ENCODE measurements at regions not wholly inside any gene's neighbourhood (a gene's known extent, or its start where the extent isn't known, plus 50 kb on each side); places are given as distances from the start of the nearest gene placed in this dataset.
"Not testable (repeated sequence)": the region's sequence is repeated elsewhere in the genome, so short reads cannot be mapped to it uniquely, and the experiment has no call there.

DNA sequence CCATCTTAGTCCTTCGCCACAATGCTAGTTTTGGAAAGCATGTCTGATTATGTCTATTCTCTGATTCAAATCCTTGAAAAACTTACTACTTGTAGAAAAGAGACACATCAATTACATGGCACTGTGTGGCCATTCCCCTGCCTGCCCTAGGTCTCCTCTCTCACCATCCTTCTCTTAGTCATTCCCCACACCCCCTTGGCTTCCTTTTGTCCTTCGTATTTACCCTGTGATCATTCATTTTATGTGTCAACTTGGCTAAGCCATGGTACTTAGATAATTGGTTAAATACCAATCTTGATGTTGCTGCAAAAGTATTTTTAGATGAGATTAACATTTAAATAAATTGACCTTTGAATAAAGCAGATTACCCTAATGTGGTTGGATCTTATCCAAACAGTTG lies 122.9 kb upstream of the CDH11 start:
- Mint-ChIP-seq H3K9me3 (peaks cover 3 to 17% of the 10 kb centered on the region in 2 donors), H3K4me3 (no peak overlapping the region), H3K4me1 (ENCODE audit: low read depth) (no peaks in the 10 kb centered on the region), H3K27ac (no peak overlapping the region), H3K36me3 (ENCODE audit: insufficient read depth in 2 of 2) (peaks cover 0 to 2% of the 10 kb centered on the region in 2 donors), H3K27me3 (ENCODE audit: low read depth) (no peaks in the 10 kb centered on the region)
- no peak for ATAC-seq (replicated peaks in 1 of 2)
- DNase-seq: no peak

DNA sequence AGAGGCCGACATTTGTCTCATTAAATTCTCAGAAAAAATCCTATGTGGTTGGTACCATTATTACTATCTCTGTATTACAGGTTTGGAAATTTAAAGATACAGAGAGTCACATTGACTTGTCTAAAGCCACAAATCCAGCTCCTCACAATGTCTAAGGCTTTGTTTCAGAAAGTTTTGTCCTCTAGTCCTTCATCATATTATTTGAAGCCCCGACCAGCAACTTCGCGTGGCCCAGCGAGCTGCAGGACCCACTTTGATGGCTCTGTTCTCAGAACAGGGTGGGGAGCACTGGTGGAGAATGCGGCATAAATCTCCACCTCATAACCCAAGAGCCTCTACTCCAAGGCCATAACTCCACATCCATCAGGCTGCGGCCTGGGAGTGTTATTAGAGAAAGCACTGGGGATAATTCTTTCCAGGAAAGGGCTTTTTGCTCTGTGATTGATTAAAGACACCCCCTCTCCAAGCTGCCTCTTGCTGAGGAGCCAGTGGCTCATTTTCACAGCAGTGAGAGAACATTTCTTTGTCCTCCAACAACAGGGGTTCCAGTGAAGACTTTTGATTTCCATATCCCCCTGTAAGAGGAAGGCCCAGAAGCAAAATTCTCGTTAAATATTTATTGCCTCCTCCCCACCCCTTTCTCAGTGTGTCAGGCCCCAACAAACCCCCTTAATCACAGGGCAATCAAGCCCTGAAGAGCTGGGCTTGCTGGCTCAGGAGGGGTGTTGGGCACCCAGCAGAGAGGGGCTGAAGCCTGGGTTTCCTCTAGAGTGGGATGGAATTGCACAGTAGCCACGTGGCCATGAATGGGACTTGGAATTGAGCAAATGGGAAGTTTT lies 113.7 kb upstream of the CDH11 start:
- no peak for DNase-seq
- Mint-ChIP-seq H3K9me3 (peaks cover 7 to 13% of the 10 kb centered on the region in 2 donors), H3K4me1 (ENCODE audit: low read depth) (no peaks in the 10 kb centered on the region), H3K27ac (no peak overlapping the region), H3K27me3 (ENCODE audit: low read depth) (no peaks in the 10 kb centered on the region), H3K4me3 (no peak overlapping the region), H3K36me3 (ENCODE audit: insufficient read depth in 2 of 2) (peaks cover 2 to 5% of the 10 kb centered on the region in 2 donors)
- no peak for ATAC-seq (replicated peaks in 1 of 2)

DNA sequence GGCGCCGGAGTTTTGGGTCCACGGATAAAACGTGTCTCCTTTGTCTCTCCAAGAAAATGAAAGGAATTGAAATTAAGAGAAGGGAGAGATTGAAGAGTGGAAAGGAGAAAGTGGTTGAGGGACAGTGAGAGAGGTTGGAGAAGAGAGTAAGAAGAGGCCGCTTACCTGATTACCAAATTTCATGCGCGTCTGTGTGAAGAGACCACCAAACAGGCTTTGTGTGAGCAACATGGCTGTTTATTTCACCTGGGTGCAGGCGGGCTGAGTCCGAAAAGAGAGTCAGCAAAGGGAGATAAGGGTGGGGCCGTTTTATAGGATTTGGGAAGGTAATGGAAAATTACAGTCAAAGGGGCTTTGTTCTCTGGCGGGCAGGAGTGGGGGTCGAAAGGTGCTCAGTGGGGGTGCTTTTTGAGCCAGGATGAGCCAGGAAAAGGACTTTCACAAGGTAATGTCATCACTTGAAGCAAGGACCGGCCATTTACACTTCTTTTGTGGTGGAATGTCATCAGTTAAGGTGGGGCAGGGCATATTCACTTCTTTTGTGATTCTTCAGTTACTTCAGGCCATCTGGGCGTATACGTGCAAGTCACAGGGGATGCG lies 113.0 kb upstream of the CDH11 start:
- not testable (repeated sequence) for ATAC-seq (replicated peaks in 1 of 2)

DNA sequence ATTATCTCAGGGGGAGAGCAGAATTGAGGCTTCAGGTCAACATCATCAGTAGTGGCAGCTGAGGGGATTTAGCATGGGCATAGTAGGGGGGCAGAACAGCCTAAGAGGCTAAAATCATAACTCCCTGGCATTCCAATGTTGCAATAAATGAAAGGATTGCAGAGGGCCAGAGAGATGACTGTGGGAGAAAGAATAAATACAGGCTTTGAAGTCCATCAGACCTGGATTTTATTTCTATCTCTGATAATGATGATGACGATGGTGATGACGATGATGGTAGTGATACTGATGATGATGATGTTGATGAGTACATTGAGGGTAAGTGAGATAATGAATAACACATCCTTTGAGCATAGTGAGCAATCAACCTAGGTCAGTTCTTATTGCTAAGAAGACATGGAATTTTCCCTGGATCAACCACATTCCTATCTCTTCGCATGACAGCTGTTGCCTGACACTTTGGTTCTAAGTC lies 107.4 kb upstream of the CDH11 start:
- Mint-ChIP-seq H3K27me3 (ENCODE audit: low read depth) (no peaks in the 10 kb centered on the region), H3K9me3 (peaks cover 23 to 31% of the 10 kb centered on the region in 2 donors), H3K4me3 (no peak overlapping the region), H3K27ac (no peak overlapping the region), H3K4me1 (ENCODE audit: low read depth) (no peaks in the 10 kb centered on the region), H3K36me3 (ENCODE audit: insufficient read depth in 2 of 2) (peaks cover 2 to 3% of the 10 kb centered on the region in 2 donors)
- ATAC-seq (replicated peaks in 1 of 2) (no peak), DNase-seq (no peak)

More for the DNA sequence above, 113.0 kb upstream of the CDH11 start:
- DNase-seq; H3K27me3 Mint-ChIP-seq (ENCODE audit: low read depth); H3K36me3 Mint-ChIP-seq (ENCODE audit: insufficient read depth in 2 of 2); H3K4me1 Mint-ChIP-seq (ENCODE audit: low read depth); H3K4me3 Mint-ChIP-seq; H3K27ac Mint-ChIP-seq: not testable (repeated sequence)
- H3K9me3 Mint-ChIP-seq: peaks cover 10 to 14% of the 10 kb centered on the region in 2 donors

DNA sequence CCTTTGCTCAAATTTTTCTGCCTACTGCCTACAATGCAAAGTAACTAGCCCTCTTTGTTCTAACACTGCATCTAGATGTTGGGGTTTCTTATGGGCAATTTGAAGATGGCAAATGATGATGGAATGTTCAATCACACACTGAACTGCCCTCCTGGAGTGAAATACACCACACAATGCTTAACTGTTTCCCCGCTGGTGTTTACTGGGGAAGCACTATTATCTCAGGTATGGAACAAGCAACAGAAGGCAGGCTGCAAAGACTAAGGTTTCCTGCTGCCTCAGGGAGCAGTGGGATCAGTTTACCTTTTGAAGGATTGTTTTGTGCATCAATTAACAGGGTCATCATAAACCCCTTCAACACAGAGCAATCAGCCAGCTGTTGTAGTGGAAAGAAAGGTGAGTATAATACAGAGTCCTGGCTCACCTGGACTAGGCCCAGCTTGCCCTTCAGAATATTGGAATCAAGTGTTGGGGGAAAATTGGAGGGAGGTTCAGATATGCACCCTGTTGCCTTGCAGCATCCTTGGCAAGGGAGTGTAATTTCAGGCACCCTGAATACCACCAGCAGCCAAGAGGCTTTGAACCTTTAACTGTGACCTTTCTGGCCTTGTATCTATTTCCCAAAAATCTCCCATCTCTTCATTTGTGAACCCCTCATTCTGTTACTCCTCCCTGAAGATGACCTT lies 105.4 kb upstream of the CDH11 start:
- H3K4me3 Mint-ChIP-seq: no peak overlapping the region
- H3K27me3 Mint-ChIP-seq (ENCODE audit: low read depth): no peaks in the 10 kb centered on the region
- no peak for ATAC-seq (replicated peaks in 1 of 2)
- H3K9me3 Mint-ChIP-seq: peaks cover 25 to 33% of the 10 kb centered on the region in 2 donors
- peaks cover 2 to 3% of the 10 kb centered on the region in 2 donors for H3K36me3 Mint-ChIP-seq (ENCODE audit: insufficient read depth in 2 of 2)
- no peaks in the 10 kb centered on the region for H3K4me1 Mint-ChIP-seq (ENCODE audit: low read depth)
- no peak overlapping the region for H3K27ac Mint-ChIP-seq
- no peak for DNase-seq

DNA sequence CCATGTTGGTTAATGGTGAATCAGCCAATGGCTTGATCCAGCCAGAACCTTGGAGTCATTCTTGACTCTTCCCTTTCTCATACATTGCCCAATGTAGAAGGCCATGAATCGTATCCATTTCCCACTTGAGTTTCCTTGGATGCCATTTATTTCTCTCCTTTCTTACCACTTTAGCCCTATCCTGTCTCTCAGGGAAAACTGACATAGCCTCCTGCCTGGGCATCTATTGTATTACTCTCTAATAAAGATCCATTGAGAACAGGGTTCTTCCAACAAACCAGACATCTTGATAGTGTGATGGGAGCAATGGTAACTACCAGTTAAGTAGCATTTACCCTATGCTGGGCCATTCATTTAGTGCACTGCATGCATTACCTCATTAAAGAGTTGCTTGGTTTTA lies 104.2 kb upstream of the CDH11 start:
- ATAC-seq (replicated peaks in 1 of 2): no peak
- no peak overlapping the region for H3K27ac Mint-ChIP-seq
- no peaks in the 10 kb centered on the region for H3K27me3 Mint-ChIP-seq (ENCODE audit: low read depth)
- H3K4me1 Mint-ChIP-seq (ENCODE audit: low read depth): no peaks in the 10 kb centered on the region
- no peak overlapping the region for H3K4me3 Mint-ChIP-seq
- no peak for DNase-seq
- H3K9me3 Mint-ChIP-seq: peaks cover 20 to 27% of the 10 kb centered on the region in 2 donors
- no peaks in the 10 kb centered on the region for H3K36me3 Mint-ChIP-seq (ENCODE audit: insufficient read depth in 2 of 2)

DNA sequence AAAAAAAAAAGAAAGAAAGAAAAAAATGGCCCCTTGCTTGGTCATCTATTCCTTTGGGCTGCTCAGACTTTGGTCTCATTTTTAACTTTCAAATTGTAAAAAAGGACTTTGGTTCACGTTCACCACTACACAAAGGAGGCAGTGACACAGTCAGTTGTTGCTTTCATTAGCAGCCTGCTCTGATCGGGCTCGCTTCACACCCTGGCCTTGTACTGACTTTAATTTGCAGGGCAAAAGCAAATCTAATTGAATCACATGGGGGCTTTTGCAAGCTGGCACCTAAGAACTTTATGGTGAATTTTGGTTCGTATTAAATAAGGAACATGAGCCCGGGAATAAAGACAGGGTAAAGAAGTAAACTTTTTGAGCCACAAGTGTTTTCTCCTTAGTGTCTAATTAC lies 103.6 kb upstream of the CDH11 start:
- no peak for ATAC-seq (replicated peaks in 1 of 2)
- Mint-ChIP-seq H3K9me3 (peaks cover 20 to 27% of the 10 kb centered on the region in 2 donors), H3K27ac (no peak overlapping the region), H3K27me3 (ENCODE audit: low read depth) (no peaks in the 10 kb centered on the region), H3K4me3 (no peak overlapping the region), H3K36me3 (ENCODE audit: insufficient read depth in 2 of 2) (no peaks in the 10 kb centered on the region), H3K4me1 (ENCODE audit: low read depth) (no peaks in the 10 kb centered on the region)
- DNase-seq: no peak

DNA sequence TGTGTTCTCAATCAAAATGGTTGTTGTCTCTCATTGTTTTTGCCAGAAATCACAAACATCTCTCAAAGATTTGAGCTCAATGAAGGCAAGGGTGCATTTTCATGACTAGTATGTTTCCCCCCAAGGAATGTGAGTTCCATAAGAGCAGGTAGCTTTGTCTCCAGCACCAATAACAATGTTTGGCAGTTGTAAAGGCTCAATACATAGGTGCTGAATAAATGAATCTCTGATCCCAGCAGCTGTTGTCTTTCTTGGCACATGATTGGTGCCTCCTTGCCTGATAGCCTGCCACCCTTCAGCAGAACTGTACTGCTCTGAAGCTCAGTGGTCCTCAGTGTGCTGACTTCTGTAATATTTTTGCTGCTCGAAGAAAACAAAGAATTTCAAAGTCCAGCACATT lies 103.1 kb upstream of the CDH11 start:
- no peaks in the 10 kb centered on the region for H3K27me3 Mint-ChIP-seq (ENCODE audit: low read depth)
- no peak overlapping the region for H3K27ac Mint-ChIP-seq
- no peaks in the 10 kb centered on the region for H3K36me3 Mint-ChIP-seq (ENCODE audit: insufficient read depth in 2 of 2)
- peaks cover 17 to 24% of the 10 kb centered on the region in 2 donors for H3K9me3 Mint-ChIP-seq
- no peak overlapping the region for H3K4me3 Mint-ChIP-seq
- DNase-seq (no peak), ATAC-seq (replicated peaks in 1 of 2) (no peak)
- no peaks in the 10 kb centered on the region for H3K4me1 Mint-ChIP-seq (ENCODE audit: low read depth)

DNA sequence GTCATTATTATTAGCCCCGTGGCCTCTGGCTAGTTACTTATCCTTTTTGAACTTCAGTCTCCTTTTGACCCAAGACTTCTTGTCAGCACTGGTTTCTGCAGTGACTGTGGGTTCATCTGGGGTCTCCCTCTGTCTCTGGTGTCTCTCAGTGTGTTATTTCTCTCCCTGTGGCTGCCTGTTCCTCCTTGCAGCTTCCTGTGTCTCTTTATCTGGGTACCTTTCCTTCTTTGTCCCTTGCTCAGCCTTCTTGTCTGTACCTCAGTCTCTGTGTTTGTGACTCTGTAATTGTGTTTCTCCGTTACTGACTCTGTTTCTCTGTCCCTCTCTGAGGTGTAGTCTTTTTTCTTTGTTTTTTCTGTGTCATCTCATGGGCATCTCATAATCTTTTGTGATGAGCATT lies 102.6 kb upstream of the CDH11 start:
- Mint-ChIP-seq H3K36me3 (ENCODE audit: insufficient read depth in 2 of 2) (no peaks in the 10 kb centered on the region), H3K4me1 (ENCODE audit: low read depth) (no peaks in the 10 kb centered on the region), H3K27ac (no peak overlapping the region), H3K4me3 (no peak overlapping the region), H3K9me3 (peaks cover 17 to 22% of the 10 kb centered on the region in 2 donors), H3K27me3 (ENCODE audit: low read depth) (no peaks in the 10 kb centered on the region)
- DNase-seq (no peak), ATAC-seq (replicated peaks in 1 of 2) (no peak)

DNA sequence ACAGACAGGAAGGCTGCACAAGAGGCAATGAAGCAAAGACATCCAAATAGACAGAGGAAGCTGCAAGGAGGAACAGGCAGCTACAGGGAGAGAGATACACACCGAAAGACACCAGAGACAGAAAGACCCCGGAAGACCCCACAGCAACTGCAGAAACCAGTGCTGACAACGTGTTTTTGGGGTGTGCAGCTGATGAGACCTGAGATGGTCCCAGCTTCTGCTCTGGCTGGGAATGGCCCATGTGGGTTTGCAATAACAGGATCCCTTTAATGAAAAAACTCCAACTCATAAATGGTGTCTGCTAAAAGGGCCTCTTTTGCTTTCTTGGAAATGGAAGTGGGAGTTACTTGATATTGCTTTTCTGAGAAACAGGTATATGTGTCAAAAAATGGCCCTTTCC lies 101.5 kb upstream of the CDH11 start:
- no peaks in the 10 kb centered on the region for H3K4me1 Mint-ChIP-seq (ENCODE audit: low read depth)
- no peak overlapping the region for H3K27ac Mint-ChIP-seq
- no peak for ATAC-seq (replicated peaks in 1 of 2)
- no peak for DNase-seq
- peaks cover 10 to 16% of the 10 kb centered on the region in 2 donors for H3K9me3 Mint-ChIP-seq
- H3K36me3 Mint-ChIP-seq (ENCODE audit: insufficient read depth in 2 of 2): no peaks in the 10 kb centered on the region
- no peak overlapping the region for H3K4me3 Mint-ChIP-seq
- no peaks in the 10 kb centered on the region for H3K27me3 Mint-ChIP-seq (ENCODE audit: low read depth)

DNA sequence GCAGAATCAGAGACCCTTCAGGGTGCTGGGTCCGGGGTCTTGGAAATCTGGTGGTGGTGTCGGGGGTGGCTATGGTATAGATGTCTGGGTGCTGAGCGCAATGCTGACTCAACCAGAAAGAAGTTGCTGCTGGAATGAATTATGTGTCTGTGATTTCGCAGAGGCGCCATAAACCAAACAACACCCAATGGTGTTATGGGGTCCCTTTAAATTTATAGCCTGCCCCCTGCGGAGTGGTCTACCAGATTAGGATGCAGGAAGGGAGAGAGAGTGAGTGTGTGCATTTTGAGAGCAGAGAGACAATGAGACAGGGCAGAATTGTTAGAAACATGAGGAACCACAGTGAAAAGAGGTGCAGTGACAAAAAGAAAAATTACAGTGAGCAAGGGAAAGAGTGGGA lies 100.7 kb upstream of the CDH11 start:
- Mint-ChIP-seq H3K4me3 (no peak overlapping the region), H3K9me3 (peaks cover 8 to 11% of the 10 kb centered on the region in 2 donors), H3K4me1 (ENCODE audit: low read depth) (no peaks in the 10 kb centered on the region), H3K27me3 (ENCODE audit: low read depth) (no peaks in the 10 kb centered on the region), H3K27ac (no peak overlapping the region), H3K36me3 (ENCODE audit: insufficient read depth in 2 of 2) (no peaks in the 10 kb centered on the region)
- DNase-seq (no peak), ATAC-seq (replicated peaks in 1 of 2) (no peak)

DNA sequence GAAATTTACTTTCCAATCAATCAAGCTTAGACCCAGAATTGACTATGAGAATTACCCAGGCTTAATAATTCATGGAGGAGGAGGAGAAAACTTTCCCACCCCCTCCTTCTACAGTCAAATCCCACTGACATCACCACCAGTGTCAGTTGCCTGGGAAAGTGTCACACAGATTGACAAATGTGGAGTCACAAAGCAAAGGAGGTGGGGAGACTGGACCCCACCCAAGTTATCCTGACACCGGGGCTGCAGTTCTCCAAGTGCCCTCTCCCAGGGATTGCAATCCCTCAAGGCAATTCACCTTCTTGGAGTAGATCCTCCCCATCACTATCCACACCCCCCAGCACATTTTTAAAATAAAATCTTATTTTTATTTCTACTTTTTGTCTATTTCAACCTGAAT lies 100.2 kb upstream of the CDH11 start:
- Mint-ChIP-seq H3K4me1 (ENCODE audit: low read depth) (no peaks in the 10 kb centered on the region), H3K9me3 (peaks cover 8 to 11% of the 10 kb centered on the region in 2 donors), H3K27me3 (ENCODE audit: low read depth) (no peaks in the 10 kb centered on the region), H3K27ac (no peak overlapping the region), H3K4me3 (no peak overlapping the region), H3K36me3 (ENCODE audit: insufficient read depth in 2 of 2) (no peaks in the 10 kb centered on the region)
- no peak for ATAC-seq (replicated peaks in 1 of 2)
- no peak for DNase-seq

DNA sequence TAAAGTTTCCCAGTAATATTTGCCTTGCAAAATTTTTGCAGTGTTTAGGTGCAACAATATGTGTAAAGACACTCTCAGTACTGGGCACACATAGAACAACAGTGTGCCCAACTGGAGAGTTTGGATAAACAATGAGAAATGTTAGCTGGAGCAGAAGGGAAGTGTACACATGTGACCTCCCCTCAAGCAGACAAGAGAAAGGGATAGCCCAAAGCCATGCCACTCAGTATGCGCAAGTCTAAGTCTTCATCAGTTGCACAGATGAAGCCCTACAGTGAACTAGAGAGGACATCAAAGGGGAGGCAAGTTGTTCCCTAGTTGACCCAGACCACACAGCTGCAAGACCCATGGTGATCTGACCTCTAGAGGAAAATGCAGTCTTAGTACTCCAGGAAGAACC lies 97.9 kb upstream of the CDH11 start:
- peaks cover 5 to 10% of the 10 kb centered on the region in 2 donors for H3K9me3 Mint-ChIP-seq
- no peak overlapping the region for H3K27ac Mint-ChIP-seq
- ATAC-seq (replicated peaks in 1 of 2) (no peak), DNase-seq (no peak)
- no peaks in the 10 kb centered on the region for H3K27me3 Mint-ChIP-seq (ENCODE audit: low read depth)
- no peak overlapping the region for H3K4me3 Mint-ChIP-seq
- H3K4me1 Mint-ChIP-seq (ENCODE audit: low read depth): no peaks in the 10 kb centered on the region
- no peaks in the 10 kb centered on the region for H3K36me3 Mint-ChIP-seq (ENCODE audit: insufficient read depth in 2 of 2)
